Esophagus squamous epithelium (tissue), 4 donors: ENCODE measurements at regions not wholly inside any gene's neighbourhood (a gene's known extent, or its start where the extent isn't known, plus 50 kb on each side); places are given as distances from the start of the nearest gene placed in this dataset.

ENCODE experiments used
- POLR2A ChIP-seq, 4 donors: fragments of 450-650 bp; IDR thresholded peaks; one replicate each; pipeline ENCODE4 v1.6.1; 2017; ENCODE audit warnings: antibody characterized with exemption in 4 of 4, mild to moderate bottlenecking in 4 of 4, moderate library complexity in 3 of 4
- TF ChIP-seq, protein P1 (sequence below), 6 experiments: fragments of 450-650 bp in 4 of 6; fragments of 200-600 bp in 2 of 6; sonication (generic) in 2 of 6; IDR thresholded peaks; one replicate each; pipeline ENCODE4 v1.5.1; 2016 to 2019; ENCODE audit warnings: antibody characterized with exemption in 6 of 6, mild to moderate bottlenecking in 4 of 6, moderate library complexity in 4 of 6

DNA sequence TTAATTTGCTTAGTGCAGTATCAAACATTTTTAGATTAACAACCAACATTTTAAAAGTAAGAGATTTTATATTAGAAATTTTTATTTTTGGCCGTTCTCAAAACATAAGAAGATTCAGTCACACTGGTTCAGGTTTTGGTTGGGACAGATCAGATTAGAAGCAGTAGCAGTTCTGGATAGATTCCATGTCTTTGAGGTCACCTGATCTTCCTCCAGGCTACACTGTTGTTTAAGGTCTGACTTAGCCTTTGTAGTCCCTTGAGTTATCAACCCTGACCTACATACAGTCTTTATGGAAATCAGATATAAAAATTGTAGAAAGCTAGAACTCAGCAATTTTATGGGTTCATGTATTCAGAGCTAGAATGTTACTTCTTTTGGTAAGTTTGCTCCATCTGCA, 910.0 kb upstream of the WWC1 start:
- TF ChIP-seq, protein P1, sequence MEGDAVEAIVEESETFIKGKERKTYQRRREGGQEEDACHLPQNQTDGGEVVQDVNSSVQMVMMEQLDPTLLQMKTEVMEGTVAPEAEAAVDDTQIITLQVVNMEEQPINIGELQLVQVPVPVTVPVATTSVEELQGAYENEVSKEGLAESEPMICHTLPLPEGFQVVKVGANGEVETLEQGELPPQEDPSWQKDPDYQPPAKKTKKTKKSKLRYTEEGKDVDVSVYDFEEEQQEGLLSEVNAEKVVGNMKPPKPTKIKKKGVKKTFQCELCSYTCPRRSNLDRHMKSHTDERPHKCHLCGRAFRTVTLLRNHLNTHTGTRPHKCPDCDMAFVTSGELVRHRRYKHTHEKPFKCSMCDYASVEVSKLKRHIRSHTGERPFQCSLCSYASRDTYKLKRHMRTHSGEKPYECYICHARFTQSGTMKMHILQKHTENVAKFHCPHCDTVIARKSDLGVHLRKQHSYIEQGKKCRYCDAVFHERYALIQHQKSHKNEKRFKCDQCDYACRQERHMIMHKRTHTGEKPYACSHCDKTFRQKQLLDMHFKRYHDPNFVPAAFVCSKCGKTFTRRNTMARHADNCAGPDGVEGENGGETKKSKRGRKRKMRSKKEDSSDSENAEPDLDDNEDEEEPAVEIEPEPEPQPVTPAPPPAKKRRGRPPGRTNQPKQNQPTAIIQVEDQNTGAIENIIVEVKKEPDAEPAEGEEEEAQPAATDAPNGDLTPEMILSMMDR (IDR thresholded peaks at IDR 0.05), result no peak
- no peak for TF ChIP-seq POLR2A (IDR thresholded peaks at IDR 0.05)
